OCI-LY7 (cell line): ENCODE measurements at regions not wholly inside any gene's neighbourhood (a gene's known extent, or its start where the extent isn't known, plus 50 kb on each side); places are given as distances from the start of the nearest gene placed in this dataset.

Experiments used
- EZH2phosphoT487 ChIP-seq: fragments of 200-600 bp; sonication (generic); IDR thresholded peaks from 2 replicates; pipeline ENCODE4 v1.6.1; 2018; ENCODE audit warnings: low read depth, borderline replicate concordance, mild to moderate bottlenecking, mixed run types, antibody characterized with exemption, low read length, moderate library complexity, mixed read lengths
- TF ChIP-seq, protein P1 (sequence below): fragments of 200-600 bp; sonication (generic); conservative IDR thresholded peaks from 2 replicates; pipeline ENCODE4 v1.5.1; 2014; ENCODE audit warnings: mild to moderate bottlenecking, antibody characterized with exemption, low read length, moderate library complexity, mixed read lengths

DNA sequence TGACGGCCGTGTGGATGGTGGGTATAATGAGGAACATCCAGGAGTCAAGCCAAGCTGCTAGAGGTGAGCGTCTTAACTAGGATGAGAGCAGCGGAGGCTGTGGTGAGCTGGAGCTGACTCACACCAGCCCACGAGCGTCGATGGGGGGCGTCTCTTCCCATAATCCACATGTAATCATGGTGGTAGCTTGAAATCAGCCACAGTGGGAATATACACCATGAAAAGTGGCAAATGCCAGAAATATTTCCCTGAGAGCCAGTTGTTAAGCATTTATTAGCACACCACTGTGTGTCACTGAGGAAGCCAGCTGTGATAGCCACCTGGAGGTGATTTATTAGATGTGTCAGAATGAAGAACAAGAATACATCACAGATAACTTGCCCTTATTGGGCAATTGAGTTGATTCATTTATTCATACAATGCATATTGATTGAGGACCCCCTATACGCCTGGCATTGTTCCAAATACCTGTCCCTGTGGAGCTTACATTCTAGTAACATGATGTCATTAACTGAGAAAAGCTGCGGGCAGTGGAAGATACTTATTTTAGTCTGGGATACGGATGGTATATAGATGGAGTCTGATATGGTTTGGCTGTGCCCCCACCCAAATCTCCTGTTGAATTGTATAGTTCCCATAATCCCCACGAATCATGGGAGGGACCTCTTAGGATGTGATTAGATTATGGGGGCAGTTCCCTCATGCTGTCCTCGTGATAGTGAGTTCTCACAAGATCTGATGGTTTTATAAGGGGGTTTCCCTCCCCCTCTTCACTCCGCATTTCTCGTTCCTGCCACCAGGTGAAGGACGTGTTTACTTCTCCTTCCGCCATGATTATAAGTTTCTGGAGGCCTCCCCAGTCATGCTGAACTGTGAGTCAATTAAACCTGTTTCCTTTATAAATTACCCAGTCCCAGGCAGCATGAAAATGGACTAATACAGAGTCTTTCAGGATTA, 473.4 kb downstream of the METTL15 start:
- TF ChIP-seq, protein P1, sequence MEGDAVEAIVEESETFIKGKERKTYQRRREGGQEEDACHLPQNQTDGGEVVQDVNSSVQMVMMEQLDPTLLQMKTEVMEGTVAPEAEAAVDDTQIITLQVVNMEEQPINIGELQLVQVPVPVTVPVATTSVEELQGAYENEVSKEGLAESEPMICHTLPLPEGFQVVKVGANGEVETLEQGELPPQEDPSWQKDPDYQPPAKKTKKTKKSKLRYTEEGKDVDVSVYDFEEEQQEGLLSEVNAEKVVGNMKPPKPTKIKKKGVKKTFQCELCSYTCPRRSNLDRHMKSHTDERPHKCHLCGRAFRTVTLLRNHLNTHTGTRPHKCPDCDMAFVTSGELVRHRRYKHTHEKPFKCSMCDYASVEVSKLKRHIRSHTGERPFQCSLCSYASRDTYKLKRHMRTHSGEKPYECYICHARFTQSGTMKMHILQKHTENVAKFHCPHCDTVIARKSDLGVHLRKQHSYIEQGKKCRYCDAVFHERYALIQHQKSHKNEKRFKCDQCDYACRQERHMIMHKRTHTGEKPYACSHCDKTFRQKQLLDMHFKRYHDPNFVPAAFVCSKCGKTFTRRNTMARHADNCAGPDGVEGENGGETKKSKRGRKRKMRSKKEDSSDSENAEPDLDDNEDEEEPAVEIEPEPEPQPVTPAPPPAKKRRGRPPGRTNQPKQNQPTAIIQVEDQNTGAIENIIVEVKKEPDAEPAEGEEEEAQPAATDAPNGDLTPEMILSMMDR: no peak
- no peak for TF ChIP-seq EZH2phosphoT487
